ENCODE measurements at regions not wholly inside any gene's neighbourhood (a gene's known extent, or its start where the extent isn't known, plus 50 kb on each side); places are given as distances from the start of the nearest gene placed in this dataset.
A peak's percentile ranks its signal among the peaks of the same experiment; 100 is the strongest.
"Not testable (repeated sequence)": the region's sequence is repeated elsewhere in the genome, so short reads cannot be mapped to it uniquely, and the experiment has no call there.

DNA sequence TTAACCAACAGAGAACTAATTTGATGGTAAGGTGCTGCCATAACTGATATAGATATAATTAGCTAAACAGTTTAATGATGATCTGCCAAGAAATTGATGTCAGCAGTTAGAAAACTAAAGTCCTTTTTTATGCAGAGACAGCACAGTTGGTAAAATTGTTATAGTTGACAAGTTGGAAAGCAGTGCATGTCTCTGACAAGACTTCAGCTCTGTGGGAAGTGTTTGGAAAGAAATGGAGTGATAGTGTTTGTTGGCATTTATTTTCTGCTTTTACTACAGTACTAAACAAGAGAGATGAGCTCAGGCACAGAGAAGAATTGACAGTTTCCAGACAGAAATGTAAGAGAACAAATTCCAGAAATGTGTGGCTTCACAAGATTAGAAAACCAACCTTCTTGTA is 523.5 kb upstream of the BCHE start:
- DNase-seq (ENCODE audit: low read depth, low spot score) = no peak

DNA sequence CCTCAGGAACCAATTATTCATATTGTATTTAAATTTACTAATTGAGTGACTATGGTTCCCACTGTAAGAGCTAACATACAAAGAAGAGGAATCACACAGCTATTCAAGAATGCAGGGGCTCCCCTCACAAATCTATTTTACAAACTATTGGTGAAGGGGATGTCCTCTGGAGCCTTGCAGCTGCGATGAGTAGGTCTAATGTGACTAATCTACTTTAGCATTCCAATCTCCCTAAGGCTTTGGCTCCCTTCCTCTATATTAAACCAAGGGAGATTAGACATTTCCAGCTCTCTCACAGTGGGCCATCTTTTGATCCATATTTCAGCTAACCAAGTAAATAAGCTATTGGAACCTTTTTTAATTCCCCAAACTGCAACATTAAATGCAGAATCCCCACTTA is 514.2 kb upstream of the BCHE start:
- no peak for DNase-seq (ENCODE audit: low read depth, low spot score)

DNA sequence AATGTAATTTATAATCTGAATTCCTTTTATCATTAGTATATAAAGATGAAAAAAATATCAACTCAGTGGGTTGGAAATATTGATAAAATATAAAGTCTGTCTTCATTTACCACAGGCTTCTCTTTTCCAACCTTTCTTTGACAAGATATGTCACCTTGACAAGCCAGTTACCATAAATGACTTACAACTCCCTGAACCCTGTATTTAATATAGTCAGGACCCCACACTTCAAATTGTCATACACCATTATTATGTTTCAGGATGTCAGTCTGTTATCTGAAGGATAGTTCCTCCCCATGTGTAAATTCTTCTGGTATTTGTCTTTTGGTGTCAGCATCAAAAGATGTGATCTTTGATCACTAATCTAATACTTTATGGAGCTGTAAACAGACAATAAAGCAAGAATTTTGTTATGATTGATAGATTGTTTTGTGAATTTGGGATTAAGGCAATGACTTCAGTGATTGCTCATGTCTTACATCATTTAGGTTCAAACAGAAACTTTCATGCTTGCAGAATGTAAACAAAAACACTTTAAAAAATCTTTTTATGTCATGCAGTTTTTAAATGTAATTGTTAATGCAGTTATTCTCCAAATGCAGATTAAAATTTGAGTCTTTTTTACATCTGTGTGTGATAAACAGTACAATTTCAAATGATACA is 503.5 kb upstream of the BCHE start:
- DNase-seq (ENCODE audit: low read depth, low spot score) = no peak

DNA sequence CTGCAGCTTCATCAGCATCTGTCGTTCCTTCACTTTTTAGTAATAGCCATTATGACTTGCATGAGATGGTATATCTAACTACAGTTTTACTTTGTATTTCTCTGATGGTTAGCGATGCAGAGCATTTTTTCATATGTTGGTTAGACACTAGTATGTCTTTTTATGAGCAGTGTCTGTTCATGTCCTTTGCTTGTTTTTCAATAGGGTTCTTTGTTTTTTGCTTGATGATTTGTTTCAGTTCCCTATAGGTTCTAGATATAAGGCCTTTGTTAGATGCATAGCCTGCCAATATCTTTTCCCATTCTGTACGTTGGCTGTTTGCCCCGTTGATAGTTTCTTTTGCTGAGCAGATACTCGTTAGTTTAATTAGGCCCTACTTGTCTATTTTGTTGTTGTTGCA is 487.2 kb upstream of the BCHE start:
- no peak for DNase-seq (ENCODE audit: low read depth, low spot score)

DNA sequence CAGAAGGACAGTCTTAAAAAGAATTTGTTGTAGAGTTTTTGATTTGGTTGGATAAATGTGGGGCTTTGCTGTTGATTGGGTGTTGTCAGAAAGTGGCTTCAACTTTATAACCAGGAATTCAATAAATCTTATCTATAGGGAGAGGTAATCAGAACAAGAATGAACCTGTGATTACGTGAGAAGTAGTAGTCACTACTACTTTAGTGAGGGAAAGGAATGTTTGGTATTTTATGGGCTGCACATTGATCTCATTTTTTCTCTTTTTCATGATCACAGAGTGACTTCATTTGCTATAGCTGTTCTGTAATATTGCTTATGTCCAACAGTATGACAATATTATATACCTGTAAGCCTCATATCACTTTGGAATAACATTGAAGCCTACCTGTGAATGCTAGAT is 485.2 kb upstream of the BCHE start:
- no peak for DNase-seq (ENCODE audit: low read depth, low spot score)

DNA sequence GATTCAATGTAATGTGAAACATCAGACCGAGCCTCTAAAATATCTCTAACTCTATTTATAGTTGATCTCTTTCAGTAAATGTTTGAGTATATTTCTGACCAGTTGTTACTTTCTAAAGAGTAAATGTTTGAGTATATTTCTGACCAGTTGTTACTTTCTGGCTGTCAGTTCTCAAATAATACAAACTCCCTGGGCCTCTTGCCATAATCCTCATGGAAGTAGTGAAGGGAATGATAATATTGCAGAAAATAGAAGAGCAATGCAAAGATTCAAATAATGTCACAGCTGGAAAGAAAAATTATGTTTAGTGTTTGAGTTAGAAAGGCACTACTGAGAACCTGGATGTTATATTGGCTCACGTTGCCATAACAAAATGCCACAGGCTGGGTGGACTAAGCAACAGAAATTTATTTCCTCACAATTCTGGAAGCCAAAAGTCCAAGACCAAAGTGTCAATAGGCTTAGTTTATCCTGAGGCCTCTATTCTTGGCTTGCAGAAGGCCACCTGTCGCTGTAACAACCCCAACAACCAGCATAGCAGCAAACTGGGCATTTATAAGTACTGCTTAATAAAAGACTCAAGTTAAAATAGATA is 470.6 kb upstream of the BCHE start:
- no peak for DNase-seq (ENCODE audit: low read depth, low spot score)

DNA sequence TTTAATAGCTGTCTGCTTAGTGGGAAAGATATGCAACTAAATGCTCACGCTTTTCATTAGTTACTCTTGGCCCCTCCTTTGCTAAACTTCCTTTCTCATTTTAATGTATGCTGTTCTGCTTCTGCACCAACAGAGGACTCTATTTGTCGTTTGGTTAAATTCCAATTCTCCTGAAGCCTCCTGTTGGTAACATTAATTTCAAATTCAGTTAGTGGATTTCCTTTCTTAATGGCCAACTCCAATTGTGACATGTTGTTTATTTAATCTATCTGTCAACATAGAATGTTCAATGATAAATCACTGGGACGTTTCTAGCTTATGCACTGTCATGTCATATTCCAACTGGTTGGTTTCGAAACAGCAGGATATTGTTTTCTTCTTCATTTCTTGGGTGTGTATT is 467.4 kb upstream of the BCHE start:
- no peak for DNase-seq (ENCODE audit: low read depth, low spot score)

DNA sequence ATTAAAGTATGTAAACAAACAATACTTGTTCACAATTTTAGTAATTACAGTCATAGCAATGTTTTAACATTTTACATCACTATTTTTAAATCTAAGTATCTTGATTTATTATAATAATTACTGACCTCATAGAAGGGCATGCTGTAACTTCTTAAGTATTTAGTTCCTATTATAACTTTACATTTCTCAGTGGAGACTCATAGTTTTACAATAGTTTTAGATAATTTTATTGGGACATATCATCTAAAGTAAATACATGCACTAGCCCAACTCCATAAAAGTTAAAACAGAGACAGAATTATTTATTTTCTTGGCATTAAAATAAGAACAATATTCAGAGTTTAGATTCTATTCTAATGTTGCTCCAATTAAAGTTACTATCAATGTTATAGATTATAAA is 466.5 kb upstream of the BCHE start:
- no peak for DNase-seq (ENCODE audit: low read depth, low spot score)

DNA sequence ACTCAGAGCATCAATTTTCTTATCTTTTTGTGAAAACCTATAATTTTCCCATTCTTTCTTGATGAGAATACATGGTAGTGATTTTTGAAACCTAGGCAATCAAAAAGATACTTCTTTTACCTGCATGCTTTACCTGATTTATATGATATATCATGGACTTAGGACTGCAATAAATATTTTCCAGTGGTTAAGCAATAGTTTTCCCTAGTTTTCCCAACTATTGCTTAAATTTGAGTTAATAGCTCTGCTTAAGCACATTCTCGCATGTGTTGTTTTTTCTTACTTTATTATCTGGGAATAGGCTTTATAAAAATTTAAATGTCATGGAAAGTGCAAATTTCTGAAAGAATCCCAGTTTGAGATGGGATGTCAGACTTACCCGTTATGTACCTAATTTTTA is 465.1 kb upstream of the BCHE start:
- DNase-seq (ENCODE audit: low read depth, low spot score) = no peak

DNA sequence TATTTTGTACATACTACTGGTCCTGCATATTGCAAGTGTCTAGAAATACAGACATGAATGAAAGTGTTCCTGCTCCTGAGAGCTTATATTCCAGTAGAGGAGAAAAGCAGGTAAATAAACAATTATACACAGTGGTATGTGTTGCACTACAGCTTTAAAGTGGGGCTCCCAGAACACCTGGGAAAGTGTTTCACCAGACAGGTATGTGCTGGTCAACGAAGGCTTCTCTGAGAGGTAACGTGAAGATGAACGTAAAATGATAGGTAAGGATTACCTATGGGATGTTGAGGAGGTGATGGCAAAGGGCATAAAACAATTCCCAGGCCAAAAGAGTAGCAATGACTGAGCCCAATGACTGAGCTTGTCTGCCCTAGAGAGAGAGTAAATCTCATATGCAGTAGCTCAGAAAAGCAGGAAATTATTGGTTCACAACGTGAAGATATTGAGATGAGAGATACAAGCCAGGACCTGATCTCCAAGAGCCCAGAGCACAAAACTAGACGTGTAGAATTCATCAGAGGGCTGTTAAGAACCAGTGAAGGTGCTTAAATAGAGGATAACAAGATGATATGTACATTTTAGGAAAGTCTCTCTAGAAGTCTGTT is 459.1 kb upstream of the BCHE start:
- no peak for DNase-seq (ENCODE audit: low read depth, low spot score)

DNA sequence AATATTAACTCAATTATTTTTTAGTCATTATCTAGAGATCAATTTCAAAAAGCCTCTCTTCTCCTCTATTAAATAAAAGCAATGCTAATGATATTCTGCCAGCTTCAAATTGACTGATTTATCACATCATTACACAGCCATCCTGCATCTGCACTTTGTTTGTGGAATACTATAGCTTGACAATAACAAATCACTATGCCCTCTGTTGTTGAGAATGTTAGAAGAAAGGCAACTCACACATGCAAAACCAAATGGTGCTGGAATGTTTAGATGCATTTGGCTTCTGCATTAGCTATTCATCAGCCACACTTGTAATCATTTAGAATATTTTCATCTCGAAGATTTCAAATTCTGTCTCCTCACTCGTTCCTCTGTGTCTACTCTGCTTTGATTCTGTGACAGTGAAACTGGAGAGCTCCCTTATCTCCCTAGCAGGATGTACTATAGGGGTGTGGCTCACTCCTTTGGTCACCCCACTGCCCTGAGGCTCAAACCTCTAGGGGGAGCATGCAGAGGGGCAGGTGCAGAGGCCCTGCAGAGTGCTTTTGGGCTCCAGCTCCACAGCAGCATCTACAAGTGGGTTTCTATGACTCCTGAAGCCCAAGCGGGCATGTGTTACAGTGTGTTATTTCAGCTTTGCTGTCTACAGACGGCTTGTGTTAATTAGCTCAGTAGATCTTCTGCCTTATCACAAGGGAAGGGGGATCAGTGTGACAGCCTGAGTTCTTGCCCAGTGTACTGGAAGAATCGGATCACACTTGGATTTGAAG is 454.1 kb upstream of the BCHE start:
- peak; percentile 4 for DNase-seq (ENCODE audit: low read depth, low spot score)

DNA sequence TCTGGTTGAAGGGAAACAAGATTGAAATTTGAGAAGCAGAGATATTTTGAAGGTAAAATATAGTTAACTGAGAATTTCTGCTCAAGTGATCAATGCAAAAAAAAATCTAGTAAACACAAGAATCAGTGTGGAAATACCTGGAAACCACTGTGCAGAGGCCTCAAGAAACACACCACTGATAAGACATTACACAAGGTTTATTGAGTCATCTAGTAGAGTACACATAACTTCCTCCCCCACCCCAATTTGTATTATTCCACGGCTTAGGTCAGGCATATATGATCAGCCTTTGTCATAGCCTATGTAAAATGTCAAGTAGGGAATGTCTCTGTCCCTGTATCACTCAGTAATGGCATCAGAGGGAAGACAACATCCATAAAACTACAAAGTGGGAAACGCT is 447.8 kb upstream of the BCHE start:
- DNase-seq (ENCODE audit: low read depth, low spot score) = no peak

DNA sequence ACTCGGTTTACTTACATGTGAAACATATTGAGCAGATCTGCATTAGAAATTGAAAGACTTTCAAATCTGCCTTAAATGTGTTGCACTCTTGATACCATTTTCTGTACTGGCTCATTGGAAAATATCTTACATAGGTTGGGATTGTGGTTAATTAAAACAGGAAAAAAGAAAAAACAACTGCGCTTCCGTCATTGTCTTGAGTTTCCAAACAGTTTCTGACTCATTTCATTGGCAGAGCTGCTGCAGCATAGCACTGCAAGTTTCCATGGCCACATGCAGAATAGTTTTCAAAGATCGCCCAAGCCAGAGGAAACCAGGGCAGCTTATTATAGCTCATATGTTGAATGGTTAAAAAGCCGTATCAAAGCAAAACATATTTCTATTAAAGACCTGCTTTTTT is 446.6 kb upstream of the BCHE start:
- DNase-seq (ENCODE audit: low read depth, low spot score) = no peak

DNA sequence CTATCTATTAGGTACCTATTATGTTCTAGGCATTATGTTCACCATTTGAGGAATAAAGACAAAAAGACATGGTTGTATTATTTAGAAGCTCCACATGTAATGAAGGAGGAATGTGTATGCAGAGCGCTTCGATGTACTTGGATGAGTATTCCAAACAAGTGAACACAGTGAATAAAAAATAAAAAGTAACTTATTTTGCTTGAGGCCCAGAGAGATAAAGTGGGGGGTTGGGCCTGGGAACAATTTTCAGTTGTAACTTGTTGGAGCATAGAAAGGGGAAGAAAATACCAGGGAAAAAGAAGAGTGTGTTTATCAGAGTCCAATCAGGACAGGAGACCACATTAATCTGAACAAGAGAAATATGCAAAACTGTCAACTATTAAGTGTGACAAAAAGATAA is 445.7 kb upstream of the BCHE start:
- DNase-seq (ENCODE audit: low read depth, low spot score) = no peak

DNA sequence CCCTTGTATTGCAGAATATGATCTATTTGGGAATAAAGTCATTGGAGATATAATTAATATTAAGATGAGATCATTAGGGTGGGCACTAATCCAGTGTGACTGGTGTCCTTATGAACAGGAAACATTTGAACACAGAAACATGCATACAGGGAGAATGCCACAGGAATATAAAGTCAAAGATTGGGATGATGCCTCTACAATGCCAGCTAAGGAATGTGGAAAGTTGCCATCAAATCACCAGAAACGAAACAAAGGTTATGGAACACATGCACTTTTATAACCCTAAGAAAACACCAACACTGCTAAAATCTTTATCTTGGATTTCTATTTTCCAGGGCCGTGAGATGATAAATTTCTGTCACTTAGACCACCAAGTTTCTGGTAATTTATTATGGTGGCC is 442.4 kb upstream of the BCHE start:
- DNase-seq (ENCODE audit: low read depth, low spot score) = no peak

DNA sequence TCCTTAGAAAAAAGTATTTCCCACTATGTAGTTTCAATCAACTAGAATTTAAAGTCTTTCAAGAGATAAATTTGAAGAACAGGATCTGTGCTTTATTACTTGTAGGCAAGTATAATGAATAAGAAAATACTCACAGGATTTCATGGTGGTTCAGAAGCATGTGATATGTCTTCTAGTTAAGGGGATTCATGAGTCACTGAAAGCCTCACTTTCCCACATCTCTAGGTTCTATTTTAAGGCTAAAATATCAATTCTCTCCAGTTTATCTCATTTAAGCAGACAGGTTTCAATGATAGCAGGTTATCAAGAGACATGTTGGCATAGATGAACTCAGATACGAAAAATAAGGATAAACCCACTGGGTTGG is 437.8 kb upstream of the BCHE start:
- DNase-seq (ENCODE audit: low read depth, low spot score) = no peak

DNA sequence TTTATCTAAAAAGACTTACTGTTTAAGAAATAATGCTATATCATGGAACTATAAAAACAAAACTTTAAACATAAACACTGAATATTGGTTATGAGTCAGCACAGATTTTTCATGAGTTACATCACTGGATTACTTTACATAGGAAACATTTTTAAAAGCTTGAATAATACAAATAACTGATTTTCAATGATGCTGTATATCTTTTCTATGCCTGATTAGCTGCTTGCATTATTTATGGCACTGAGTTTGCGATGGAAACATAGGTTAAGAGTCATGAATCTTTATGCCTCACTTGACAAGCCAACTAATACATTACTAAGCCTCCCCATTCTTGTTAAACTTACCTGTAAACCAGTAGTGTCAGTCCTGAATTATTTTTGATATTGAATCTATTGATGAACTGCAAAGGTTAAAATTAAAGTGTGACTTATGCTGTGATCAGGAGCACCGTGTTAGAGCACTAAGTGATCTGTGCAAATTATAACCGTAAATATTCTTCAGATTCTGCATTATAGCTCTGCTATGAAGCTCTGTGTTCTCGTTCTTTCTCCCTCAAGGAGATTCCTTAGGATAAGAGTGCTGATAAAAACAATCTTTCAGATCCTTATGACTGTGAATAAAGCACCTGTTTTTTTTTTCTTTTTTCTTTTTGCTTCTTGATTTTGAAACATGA is 437.3 kb upstream of the BCHE start:
- DNase-seq (ENCODE audit: low read depth, low spot score) = no peak

DNA sequence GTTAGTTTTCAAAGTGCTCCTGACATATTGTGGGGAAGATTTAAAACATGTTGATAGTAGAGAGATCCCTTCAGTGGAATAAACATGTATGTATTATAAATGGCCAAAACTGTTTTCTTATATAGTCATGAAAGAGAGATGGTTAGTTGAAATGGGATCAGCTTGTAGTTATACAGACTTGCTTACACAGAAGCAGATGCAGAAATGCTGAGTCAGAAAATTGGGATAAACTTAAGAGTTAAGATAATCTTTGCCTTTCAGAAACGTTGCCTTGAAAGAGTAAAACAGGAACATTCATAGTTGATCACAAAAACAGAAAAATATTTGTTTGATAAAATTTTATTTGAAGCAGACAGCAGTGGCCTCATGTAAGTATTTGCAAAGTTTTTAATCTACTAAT is 433.2 kb upstream of the BCHE start:
- DNase-seq (ENCODE audit: low read depth, low spot score) = no peak

DNA sequence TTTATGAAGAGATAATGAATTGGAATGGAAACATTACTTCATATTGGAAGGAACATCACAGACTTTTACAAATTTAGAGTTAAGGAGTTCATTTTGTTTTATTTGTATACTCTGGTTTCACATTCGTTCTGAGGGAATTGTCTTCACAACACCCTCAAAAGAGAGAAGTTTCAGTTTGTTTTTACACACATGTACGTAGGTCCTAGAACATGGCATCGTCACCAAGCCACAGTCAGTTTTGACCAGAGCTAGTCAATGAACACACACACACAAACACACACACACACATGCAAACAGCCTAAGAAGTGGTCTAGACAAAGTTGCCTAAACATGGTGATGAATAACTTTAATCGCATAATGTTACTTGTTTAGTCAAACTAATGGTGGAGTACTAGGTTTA is 427.9 kb upstream of the BCHE start:
- no peak for DNase-seq (ENCODE audit: low read depth, low spot score)

DNA sequence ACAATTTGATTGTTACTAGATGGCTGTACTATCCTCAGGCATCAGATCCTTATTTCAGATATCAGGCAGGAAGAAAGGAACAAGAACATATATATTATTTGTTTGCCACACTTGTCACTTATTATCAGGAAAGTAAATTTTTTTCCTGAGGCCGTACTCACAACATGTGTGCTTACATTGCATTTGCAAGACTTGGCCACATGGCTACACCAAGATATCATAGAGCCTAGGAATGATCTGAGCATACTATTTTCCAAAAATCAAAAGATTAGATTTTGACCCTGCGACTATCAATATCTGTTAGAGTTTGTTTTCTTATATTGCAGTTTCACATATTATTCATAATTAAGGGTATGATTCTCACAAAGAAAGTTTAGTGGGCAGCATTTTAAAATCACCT is 426.2 kb upstream of the BCHE start:
- DNase-seq (ENCODE audit: low read depth, low spot score) = no peak

DNA sequence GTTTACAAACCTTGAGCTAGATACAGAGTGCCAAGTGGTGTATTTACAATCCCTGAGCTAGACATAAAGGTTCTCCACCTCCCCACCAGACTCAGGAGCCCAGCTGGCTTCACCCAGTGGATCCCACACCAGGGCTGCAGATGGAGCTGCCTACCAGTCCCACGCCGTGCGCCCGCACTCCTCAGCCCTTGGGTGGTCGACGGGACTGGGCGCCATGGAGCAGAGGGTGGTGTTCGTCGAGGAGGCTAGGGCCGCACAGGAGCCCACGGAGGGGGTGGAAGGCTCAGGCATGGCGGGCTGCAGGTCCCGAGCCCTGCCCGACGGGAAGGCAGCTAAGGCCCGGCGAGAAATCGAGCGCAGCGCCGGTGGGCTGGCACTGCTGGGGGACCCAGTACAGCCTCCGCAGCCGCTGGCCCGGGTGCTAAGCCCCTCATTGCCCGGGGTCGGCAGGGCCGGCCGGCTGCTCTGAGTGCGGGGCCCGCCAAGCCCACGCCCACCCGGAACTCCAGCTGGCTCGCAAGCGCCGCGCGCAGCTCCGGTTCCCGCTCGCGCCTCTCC is 421.1 kb upstream of the BCHE start:
- not testable (repeated sequence) for DNase-seq (ENCODE audit: low read depth, low spot score)

DNA sequence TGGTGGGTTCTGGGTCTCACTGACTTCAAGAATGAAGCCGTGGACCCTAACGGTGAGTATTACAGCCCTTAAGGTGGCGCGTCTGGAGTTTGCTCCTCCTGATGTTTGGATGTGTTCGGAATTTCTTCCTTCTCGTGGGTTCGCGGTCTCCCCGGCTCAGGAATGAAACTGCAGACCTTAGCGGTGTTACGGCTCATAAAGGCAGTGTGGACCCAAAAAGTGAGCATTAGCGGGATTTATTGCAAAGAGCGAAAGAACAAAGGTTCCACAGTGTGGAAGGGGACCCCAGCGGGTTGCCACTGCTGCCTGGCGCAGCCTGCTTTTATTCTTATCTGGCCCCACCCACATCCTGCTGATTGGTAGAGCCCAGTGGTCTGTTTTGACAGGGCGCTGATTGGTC is 420.5 kb upstream of the BCHE start:
- no peak for DNase-seq (ENCODE audit: low read depth, low spot score)

All from ELF-1 (cell line).